Ectodermal cell (in vitro differentiated cells): ENCODE measurements at regions not wholly inside any gene's neighbourhood (a gene's known extent, or its start where the extent isn't known, plus 50 kb on each side); places are given as distances from the start of the nearest gene placed in this dataset.

Experiments used
- H3K27ac ChIP-seq: 2 replicates; pipeline ENCODE4 v1.7.0; 2013; ENCODE audit warnings: mild to moderate bottlenecking, low read depth, low read length; ENCODE audit not compliant: insufficient read depth, poor library complexity, severe bottlenecking
- H3K27me3 ChIP-seq: 2 replicates; pipeline ENCODE4 v1.7.0; 2013; ENCODE audit warnings: mild to moderate bottlenecking, low read length; ENCODE audit not compliant: insufficient read depth, control insufficient read depth, poor library complexity, severe bottlenecking
- H3K36me3 ChIP-seq: one replicate; pipeline ENCODE4 v1.7.0; 2013; ENCODE audit warnings: low read length; ENCODE audit not compliant: control insufficient read depth, insufficient read depth
- H3K4me1 ChIP-seq: one replicate; pipeline ENCODE4 v1.7.0; 2013; ENCODE audit warnings: low read length; ENCODE audit not compliant: control insufficient read depth, insufficient read depth
- H3K4me3 ChIP-seq: 2 replicates; pipeline ENCODE4 v1.7.0; 2013; ENCODE audit warnings: low read depth, low read length, control low read depth; ENCODE audit not compliant: insufficient read depth
- H3K9me3 ChIP-seq: 2 replicates; pipeline ENCODE4 v1.7.0; 2013; ENCODE audit warnings: mild to moderate bottlenecking, low read length, moderate library complexity; ENCODE audit not compliant: control insufficient read depth
- WGBS, 2 experiments: methylation state at CpG; one replicate each; pipeline ENCODE4 v1.1.7; 2013; ENCODE audit warnings: missing lambda C conversion rate in 2 of 2; 5-methylcytosine and 5-hydroxymethylcytosine counted together

DNA sequence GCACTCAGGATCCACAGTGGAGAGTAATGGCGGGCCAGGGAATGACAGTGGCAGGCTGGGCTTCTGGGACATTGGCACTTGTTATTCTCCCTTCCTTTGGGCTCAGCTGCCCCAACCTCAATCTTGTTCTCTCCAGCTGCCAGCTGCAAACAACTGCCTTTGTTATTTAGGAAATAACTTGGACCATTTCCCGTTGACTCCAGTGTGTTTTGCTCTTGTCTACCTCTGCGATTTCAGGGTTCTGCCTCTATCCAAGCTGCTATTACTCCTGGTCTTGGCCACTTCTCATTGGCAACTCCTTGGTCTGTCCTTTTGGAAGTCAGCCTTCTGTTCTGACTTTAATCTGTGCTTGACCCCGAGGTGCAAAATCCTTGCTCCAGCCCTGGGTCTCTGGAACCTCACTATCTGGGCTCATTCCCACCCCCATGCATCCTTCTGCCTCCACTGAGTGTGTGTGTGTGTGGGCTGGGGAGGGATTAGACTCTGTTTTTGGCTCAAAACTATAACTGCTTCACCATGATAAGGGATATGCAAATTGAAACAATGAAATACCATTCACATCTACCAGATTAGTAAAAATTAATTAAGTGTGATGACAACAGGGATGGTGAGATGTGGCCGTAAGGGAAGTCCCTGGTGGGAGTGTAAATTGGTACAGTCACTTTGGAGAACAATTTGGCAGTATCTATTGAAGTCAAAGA, 134.1 kb upstream of the CXCR4 start:
- WGBS, 2 experiments: 93 to 94% methylated on average over 5 of the region's 5 CpGs
- no peaks in the 10 kb centered on the region for H3K27me3 ChIP-seq
- no peaks in the 10 kb centered on the region for H3K4me1 ChIP-seq
- H3K4me3 ChIP-seq: no peak overlapping the region
- H3K27ac ChIP-seq: no peak overlapping the region
- no peaks in the 10 kb centered on the region for H3K9me3 ChIP-seq
- H3K36me3 ChIP-seq: no peaks in the 10 kb centered on the region

DNA sequence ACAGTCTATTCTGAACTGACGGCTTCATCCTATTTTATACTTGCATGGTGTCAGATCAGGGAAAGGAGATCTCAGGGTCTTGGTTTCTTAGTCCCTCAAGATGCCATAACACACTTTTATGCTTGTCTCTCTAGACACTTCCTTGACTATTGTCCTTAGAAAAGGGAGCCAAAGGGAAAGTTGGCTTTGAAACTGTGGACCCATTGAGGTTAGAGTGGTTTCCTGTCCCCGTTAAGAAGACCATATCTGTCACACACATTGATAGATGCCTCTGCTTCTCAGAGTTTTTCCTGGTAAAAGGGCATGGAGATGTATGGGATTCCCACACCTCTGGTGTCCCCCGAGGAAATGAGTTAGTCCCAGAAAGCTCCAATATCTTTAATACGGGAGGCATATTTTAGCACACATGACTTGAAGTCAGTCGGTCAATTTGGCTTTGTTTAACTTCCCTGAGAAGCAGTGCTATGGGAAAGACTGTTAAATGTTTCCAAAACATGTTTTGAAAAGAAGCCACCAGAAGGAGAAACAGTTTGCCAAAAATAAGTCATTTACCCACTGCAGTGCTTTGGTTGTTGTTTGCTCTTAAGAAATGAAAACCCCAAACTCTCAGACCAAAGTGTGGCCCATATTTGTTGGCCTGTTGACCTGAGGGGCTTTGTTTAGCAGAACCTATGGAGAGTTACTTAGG, 133.4 kb upstream of the CXCR4 start:
- H3K27ac ChIP-seq: no peak overlapping the region
- H3K4me3 ChIP-seq: no peak overlapping the region
- H3K27me3 ChIP-seq: no peaks in the 10 kb centered on the region
- WGBS, 2 experiments: 93 to 94% methylated on average over 5 of the region's 5 CpGs
- H3K9me3 ChIP-seq: no peaks in the 10 kb centered on the region
- no peaks in the 10 kb centered on the region for H3K36me3 ChIP-seq
- peaks cover 2% of the 10 kb centered on the region for H3K4me1 ChIP-seq

DNA sequence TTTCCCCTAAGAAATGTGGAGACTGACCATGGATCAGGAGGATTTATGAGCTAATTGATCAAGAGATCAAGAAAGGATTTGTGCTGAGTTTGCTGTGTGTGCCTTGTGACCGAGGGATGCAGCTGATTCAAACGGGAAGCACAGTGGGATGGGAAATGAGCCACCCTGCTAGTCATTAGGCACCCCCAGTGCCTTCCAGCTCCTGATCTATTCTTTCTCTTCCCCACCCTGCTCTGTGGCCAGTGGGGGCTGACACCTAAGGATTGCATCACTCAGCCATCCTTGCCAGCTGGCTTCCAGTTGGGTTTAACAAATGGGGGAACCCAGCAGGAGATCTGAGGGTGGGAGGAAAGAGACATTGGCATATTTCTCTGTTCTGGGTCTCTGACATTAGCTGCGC, 132.2 kb upstream of the CXCR4 start:
- no peaks in the 10 kb centered on the region for H3K36me3 ChIP-seq
- WGBS, 2 experiments: 89 to 91% methylated on average over 3 of the region's 3 CpGs
- H3K27ac ChIP-seq: no peak overlapping the region
- no peaks in the 10 kb centered on the region for H3K9me3 ChIP-seq
- H3K4me3 ChIP-seq: no peak overlapping the region
- peaks cover 8% of the 10 kb centered on the region for H3K4me1 ChIP-seq
- H3K27me3 ChIP-seq: no peaks in the 10 kb centered on the region

DNA sequence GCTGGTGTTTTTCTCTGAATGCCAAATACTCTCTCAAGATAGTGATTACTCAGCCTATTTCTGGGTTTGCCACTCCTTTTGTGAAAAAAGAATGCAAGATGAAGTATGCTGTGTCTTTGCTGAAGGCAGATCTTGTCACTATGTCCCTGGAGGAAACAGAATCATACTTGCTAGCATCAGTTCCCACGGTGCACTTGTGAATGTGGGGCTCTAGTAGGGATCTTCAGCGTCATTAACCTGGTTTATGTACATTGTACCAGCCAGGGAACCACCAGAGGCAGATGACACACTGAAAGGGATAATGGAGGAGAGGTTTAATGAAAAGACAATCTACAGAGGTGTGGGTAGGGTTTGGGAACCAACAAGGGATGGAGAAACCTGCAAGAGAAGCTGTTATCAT, 131.0 kb upstream of the CXCR4 start:
- Histone ChIP-seq H3K9me3 (no peaks in the 10 kb centered on the region), H3K36me3 (no peaks in the 10 kb centered on the region), H3K27ac (no peak overlapping the region), H3K27me3 (no peaks in the 10 kb centered on the region), H3K4me3 (no peak overlapping the region), H3K4me1 (peaks cover 8% of the 10 kb centered on the region)
- WGBS, 2 experiments: 91% methylated on average over 2 of the region's 2 CpGs

DNA sequence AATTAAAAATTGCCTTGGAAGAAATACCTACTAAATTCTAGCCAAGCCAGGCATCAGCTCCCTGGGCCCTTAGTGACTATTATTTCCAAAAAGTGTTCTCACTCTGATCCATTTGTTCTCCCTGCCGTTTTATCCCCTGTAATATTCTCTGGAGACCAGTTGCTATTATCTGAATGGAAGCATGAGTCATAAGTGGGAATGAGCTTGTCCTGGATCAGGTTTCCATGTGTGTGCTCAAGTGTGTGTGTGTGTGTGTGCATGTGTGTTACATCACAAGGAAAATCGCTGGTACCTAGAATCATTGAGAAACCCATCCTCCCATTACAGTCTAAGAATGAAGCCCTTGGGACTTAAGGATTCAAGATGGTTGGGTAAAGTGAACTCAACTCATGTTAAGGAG, 130.3 kb upstream of the CXCR4 start:
- H3K27me3 ChIP-seq: no peaks in the 10 kb centered on the region
- 88 to 92% methylated on average over 1 of the region's 2 CpGs for WGBS, 2 experiments

DNA sequence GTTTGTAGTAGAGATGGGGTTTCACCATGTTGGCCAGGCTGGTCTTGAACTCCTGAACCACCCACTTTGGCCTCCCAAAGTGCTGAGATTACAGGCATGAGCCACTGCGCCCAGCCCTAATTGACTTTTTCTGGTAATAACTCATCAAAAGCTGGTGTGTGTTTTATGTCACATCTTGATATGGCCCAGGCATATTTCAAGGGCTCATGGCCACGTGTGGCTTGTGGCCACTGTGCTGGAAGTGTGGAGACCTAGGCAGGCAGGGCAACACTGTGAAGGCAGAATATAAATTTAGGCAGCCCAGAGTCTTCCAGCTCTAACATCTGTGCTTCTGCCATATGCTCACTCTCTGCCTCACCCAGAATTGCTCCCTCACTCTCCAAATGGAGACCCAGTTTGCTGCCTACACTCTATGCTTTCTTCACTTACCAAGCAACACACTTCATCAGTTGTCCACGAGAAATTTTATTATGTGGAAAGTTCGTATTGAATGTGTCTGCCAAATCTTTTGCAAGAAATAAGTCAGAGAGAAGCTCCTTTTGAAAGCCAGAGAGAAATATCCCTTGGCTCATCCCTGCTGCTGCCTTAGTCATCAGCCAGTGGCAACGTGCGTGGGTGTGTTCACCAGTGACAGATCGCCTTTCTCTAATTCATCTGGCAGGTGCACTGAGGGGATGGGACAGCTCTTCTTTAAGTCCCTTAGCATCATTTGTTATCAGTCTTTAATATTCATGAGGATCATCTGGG, 129.4 kb upstream of the CXCR4 start:
- WGBS, 2 experiments: 87 to 90% methylated on average over 7 of the region's 7 CpGs
- H3K27me3 ChIP-seq: no peaks in the 10 kb centered on the region
- H3K4me1 ChIP-seq: peaks cover 8% of the 10 kb centered on the region
- H3K36me3 ChIP-seq: no peaks in the 10 kb centered on the region
- no peak overlapping the region for H3K27ac ChIP-seq
- H3K4me3 ChIP-seq: no peak overlapping the region
- no peaks in the 10 kb centered on the region for H3K9me3 ChIP-seq

More for the DNA sequence above, 130.3 kb upstream of the CXCR4 start:
- no peaks in the 10 kb centered on the region for H3K36me3 ChIP-seq
- H3K4me1 ChIP-seq: peaks cover 8% of the 10 kb centered on the region
- H3K9me3 ChIP-seq: no peaks in the 10 kb centered on the region
- H3K4me3 ChIP-seq: no peak overlapping the region
- H3K27ac ChIP-seq: no peak overlapping the region

DNA sequence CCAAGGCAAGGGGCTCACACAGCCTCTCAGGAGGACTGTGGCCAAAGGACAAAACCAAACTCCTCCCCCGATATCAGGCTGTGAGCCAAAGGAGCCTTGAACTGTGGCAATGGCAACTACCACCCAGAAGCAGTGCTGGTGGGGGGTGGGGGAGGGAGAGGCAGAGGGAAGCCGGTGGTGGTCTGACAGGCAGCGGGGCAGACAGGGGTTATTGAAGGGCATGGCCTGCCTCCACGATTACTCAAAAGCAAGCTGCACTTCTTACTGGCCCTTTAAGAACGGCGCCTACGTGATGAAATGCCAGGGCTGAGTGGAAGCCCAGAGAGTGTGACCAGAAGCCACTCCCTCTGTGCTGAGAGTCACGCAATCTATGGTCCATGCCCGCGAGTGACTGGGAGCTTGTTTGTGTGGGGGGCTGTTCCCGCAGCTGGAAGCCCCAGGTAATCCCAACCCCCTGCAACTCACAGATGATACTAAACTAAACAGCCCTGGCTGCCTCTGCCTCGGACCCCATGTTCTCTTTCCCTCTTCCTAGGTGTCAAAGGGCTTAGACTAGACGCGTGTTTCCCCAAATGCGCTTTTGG, 128.2 kb upstream of the CXCR4 start:
- WGBS, 2 experiments: 24 to 40% methylated on average over 12 to 14 of the region's 15 CpGs
- Histone ChIP-seq H3K9me3 (no peaks in the 10 kb centered on the region), H3K27ac (no peak overlapping the region), H3K36me3 (no peaks in the 10 kb centered on the region), H3K27me3 (no peaks in the 10 kb centered on the region), H3K4me3 (no peak overlapping the region), H3K4me1 (peaks cover 8% of the 10 kb centered on the region)

DNA sequence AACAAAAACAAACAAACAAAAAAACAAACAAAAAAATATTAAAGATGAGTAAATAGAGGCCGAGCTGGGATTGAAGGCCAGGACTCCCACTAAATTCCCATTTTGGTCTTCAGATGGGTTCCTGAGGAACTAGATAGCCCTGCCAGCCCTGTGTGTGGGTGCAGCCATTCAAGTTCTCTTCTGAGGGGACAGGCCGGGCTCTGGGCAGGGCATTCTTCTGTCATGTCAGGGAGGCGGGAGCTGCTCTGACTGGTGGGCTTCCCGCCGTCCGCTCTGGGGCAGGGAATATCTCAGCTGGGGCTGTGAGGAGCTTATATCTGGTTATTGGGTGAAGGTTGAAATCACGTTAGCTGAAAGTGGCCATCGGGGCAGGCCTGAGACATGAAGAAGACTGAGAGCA, 127.3 kb upstream of the CXCR4 start:
- Histone ChIP-seq H3K27ac (no peak overlapping the region), H3K4me1 (peaks cover 8% of the 10 kb centered on the region), H3K9me3 (no peaks in the 10 kb centered on the region), H3K36me3 (no peaks in the 10 kb centered on the region), H3K27me3 (no peaks in the 10 kb centered on the region), H3K4me3 (no peak overlapping the region)
- whole genome bisulfite sequencing, 2 experiments: 87 to 90% methylated on average over 8 of the region's 8 CpGs

DNA sequence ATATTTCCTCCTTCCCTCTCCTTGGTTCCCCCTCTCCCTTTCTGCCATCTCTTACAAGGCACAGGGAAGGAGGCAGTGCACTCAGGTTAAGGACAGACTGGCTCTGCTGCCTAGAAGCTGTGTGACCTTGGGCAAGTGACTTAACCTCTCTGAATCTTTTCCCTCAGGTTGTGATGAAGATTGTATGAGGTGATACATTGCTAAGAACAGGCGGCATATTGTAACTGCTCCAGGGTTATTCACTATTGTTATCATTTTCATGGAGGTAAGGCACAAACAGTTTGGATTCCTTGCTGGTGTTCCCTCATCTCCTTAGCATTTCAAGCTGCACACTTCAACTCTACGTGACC, 126.6 kb upstream of the CXCR4 start:
- Histone ChIP-seq H3K27me3 (no peaks in the 10 kb centered on the region), H3K36me3 (no peaks in the 10 kb centered on the region), H3K4me3 (no peak overlapping the region), H3K27ac (no peak overlapping the region), H3K4me1 (peaks cover 8% of the 10 kb centered on the region), H3K9me3 (no peaks in the 10 kb centered on the region)
- 92 to 97% methylated on average over 1 to 2 of the region's 2 CpGs for WGBS, 2 experiments
